K562 (cell line): ENCODE measurements at regions not wholly inside any gene's neighbourhood (a gene's known extent, or its start where the extent isn't known, plus 50 kb on each side); places are given as distances from the start of the nearest gene placed in this dataset.

Source experiments
- ATAC-seq: fragments of 200-7000 bp; cut with Tn5 transposase; 3 replicates; pipeline ENCODE4 v1.9.1; 2020; ENCODE audit warnings: moderate library complexity
- BruUV-seq: library from RNA; stranded (reverse); fragments of 400-500 nt; replicated peaks from 2 replicates; lab custom pipeline; 2021; lab: Mats Ljungman, UMichigan
- CTCF ChIA-PET: fragments of 300-600 bp; formaldehyde crosslinking; extraction: SDS; loops from one replicate; lab custom pipeline; 2021; ENCODE audit warnings: low intra/inter-chr PET ratio; lab: Yijun Ruan, JAX
- POLR2A ChIA-PET: fragments of 300-600, 350-650 bp; sonication (Branson Sonifier 250); formaldehyde crosslinking; extraction: SDS; loops from one replicate; lab custom pipeline; 2021; ENCODE audit warnings: antibody characterized with exemption, inconsistent platforms; lab: Yijun Ruan, JAX
- DNase-seq, 4 experiments: peaks; one replicate each; pipeline versions ENCODE4 v3.0.0 to v3.0.0-alpha.2; 2011 to 2018; ENCODE audit warnings: low spot score in 3 of 4, mixed read lengths in 3 of 4; ENCODE audit errors: extremely low read depth in 1 of 4
- FAIRE-seq: peaks from 2 replicates; lab custom pipeline; 2011; peaks lifted over from hg19 to GRCh38; lab: Jason Lieb, UNC
- H2AFZ ChIP-seq: 2 replicates; pipeline ENCODE4 v1.6.0; 2011; ENCODE audit warnings: low read depth, low read length, control low read depth, inconsistent platforms
- H3K27ac ChIP-seq: fragments of 200-600 bp; 3 replicates; pipeline ENCODE4 v1.8.0; 2011; ENCODE audit warnings: low read depth, mild to moderate bottlenecking, control low read depth, inconsistent platforms, low read length, moderate library complexity, mixed read lengths; ENCODE audit errors: extremely low read depth
- H3K27me3 ChIP-seq, 2 experiments: fragments of 300-600 bp in 1 of 2; 2 replicates in 1 of 2; 3 replicates in 1 of 2; pipeline versions ENCODE4 v1.6.0 to v1.8.0; 2011; ENCODE audit warnings: inconsistent platforms in 2 of 2, low read length in 2 of 2, mild to moderate bottlenecking in 1 of 2, mixed read lengths in 1 of 2, moderate library complexity in 1 of 2; ENCODE audit not compliant: control insufficient read depth in 2 of 2, insufficient read depth in 2 of 2
- H3K36me3 ChIP-seq: fragments of 300-600 bp; 3 replicates; pipeline ENCODE4 v1.8.0; 2011; ENCODE audit warnings: mild to moderate bottlenecking, low read length, inconsistent platforms; ENCODE audit not compliant: control insufficient read depth, insufficient read depth
- H3K4me1 ChIP-seq, 2 experiments: fragments of 200-600 bp in 1 of 2; replicated peaks in 1 of 2; 2 replicates in 1 of 2; 3 replicates in 1 of 2; pipeline versions ENCODE4 v1.5.1 to v1.8.0; 2011; ENCODE audit warnings: inconsistent platforms in 2 of 2, low read length in 2 of 2, mild to moderate bottlenecking in 1 of 2, mixed read lengths in 1 of 2, moderate library complexity in 1 of 2; ENCODE audit not compliant: control insufficient read depth in 2 of 2, insufficient read depth in 2 of 2
- H3K4me2 ChIP-seq: 2 replicates; pipeline ENCODE4 v1.6.1; 2011; ENCODE audit warnings: low read length, control low read depth, inconsistent platforms, mixed read lengths; ENCODE audit not compliant: insufficient read depth
- H3K4me3 ChIP-seq: fragments of 200-600 bp; sonication (generic), shearing (Covaris generic); 2 replicates; pipeline ENCODE4 v1.5.1; 2016; ENCODE audit warnings: control low read depth, inconsistent platforms
- H3K79me2 ChIP-seq: fragments of 200-600 bp; 3 replicates; pipeline ENCODE4 v1.8.0; 2011; ENCODE audit warnings: low read length, inconsistent platforms; ENCODE audit not compliant: control insufficient read depth, insufficient read depth
- H3K9ac ChIP-seq, 2 experiments: 2 replicates each; pipeline versions ENCODE4 v1.6.0 to v1.6.1; 2011; ENCODE audit warnings: low read depth in 2 of 2, low read length in 2 of 2, control low read depth in 1 of 2, inconsistent platforms in 1 of 2, mild to moderate bottlenecking in 1 of 2, mixed read lengths in 1 of 2; ENCODE audit not compliant: insufficient read depth in 1 of 2
- H3K9me1 ChIP-seq: one replicate; pipeline ENCODE4 v1.6.0; 2011; ENCODE audit warnings: inconsistent platforms, mild to moderate bottlenecking, low read length, moderate library complexity; ENCODE audit not compliant: control insufficient read depth, insufficient read depth
- H3K9me3 ChIP-seq: replicated peaks from 2 replicates; pipeline ENCODE4 v1.5.1; 2011; ENCODE audit warnings: low read depth, low read length, inconsistent platforms; ENCODE audit not compliant: control insufficient read depth, insufficient read depth
- H4K20me1 ChIP-seq: replicated peaks from 2 replicates; pipeline ENCODE4 v1.6.1; 2011; ENCODE audit warnings: low read length, inconsistent platforms, mixed read lengths; ENCODE audit not compliant: control insufficient read depth, insufficient read depth
- FOSL1 ChIP-seq: fragments of 200-800 bp; sonication (Bioruptor generic); conservative IDR thresholded peaks from 2 replicates; pipeline ENCODE4 v1.6.1; 2016; ENCODE audit warnings: missing genetic modification characterization, missing compliant biosample characterization
- FOXP1 ChIP-seq: sonication (generic); formaldehyde crosslinking; IDR thresholded peaks from 2 replicates; pipeline ENCODE4 v1.8.0; 2022; ENCODE audit warnings: mild to moderate bottlenecking, missing genetic modification reagents
- KDM5B ChIP-seq: fragments of 200-600 bp; sonication (generic); IDR thresholded peaks from 2 replicates; pipeline ENCODE4 v1.6.1; 2012; ENCODE audit warnings: low read depth, mild to moderate bottlenecking, moderate library complexity, low read length, control low read depth, inconsistent platforms; ENCODE audit not compliant: insufficient replicate concordance
- NEUROD1 ChIP-seq: fragments of 150-350 bp; IDR thresholded peaks from 2 replicates; pipeline ENCODE4 v1.6.1; 2014; ENCODE audit warnings: borderline replicate concordance, low read length, low read depth; ENCODE audit not compliant: partially characterized antibody
- NFRKB ChIP-seq: fragments of 450-650 bp; IDR thresholded peaks from 2 replicates; pipeline ENCODE4 v1.6.1; 2016; ENCODE audit warnings: low read depth
- NR3C1 ChIP-seq: sonication (generic); formaldehyde crosslinking; IDR thresholded peaks from 2 replicates; pipeline ENCODE4 v1.8.1; 2022; ENCODE audit warnings: missing genetic modification reagents
- RBM14 ChIP-seq: fragments of 200-400 bp; formaldehyde crosslinking; IDR thresholded peaks from 2 replicates; pipeline ENCODE4 v1.6.1; 2018; ENCODE audit warnings: low read depth, mild to moderate bottlenecking, low read length, moderate library complexity, borderline replicate concordance; ENCODE audit not compliant: insufficient read depth
- SAFB ChIP-seq: fragments of 200-400 bp; formaldehyde crosslinking; IDR thresholded peaks from 2 replicates; pipeline ENCODE4 v1.6.1; 2017; ENCODE audit warnings: low read depth, low read length, borderline replicate concordance
- ZNF143 ChIP-seq: sonication (generic); formaldehyde crosslinking; IDR thresholded peaks from 2 replicates; pipeline ENCODE4 v1.9.0; 2022; ENCODE audit warnings: mild to moderate bottlenecking, missing genetic modification reagents
- ZNF57 ChIP-seq: fragments of 450-650 bp; formaldehyde crosslinking; IDR thresholded peaks from 2 replicates; pipeline ENCODE4 v1.4.0; 2020; ENCODE audit warnings: mild to moderate bottlenecking, moderate library complexity
- ZSCAN32 ChIP-seq: fragments of 450-650 bp; formaldehyde crosslinking; IDR thresholded peaks from 2 replicates; pipeline ENCODE4 v1.4.0; 2020; ENCODE audit warnings: mild to moderate bottlenecking, moderate library complexity
- WGBS: fragments of 100-300 bp; shearing (Covaris generic); methylation state at CpG from one replicate; pipeline ENCODE4 v1.1.6; 2016; ENCODE audit warnings: low coverage, mixed read lengths; ENCODE audit not compliant: insufficient coverage; ENCODE audit errors: missing lambda C conversion rate; 5-methylcytosine and 5-hydroxymethylcytosine counted together
- in situ Hi-C: fragments of 300-500 bp; cut with MboI; formaldehyde crosslinking; loops from 4 replicates; pipeline ENCODE4 v1.15.0; 2018; ENCODE audit warnings: inconsistent platforms, mixed read lengths
- intact Hi-C: fragments of 100-400 bp; cut with micrococcal nuclease; formaldehyde crosslinking; loops from 2 replicates; pipeline ENCODE4 v1.14.2; 2022
- TF ChIP-seq, protein P1 (sequence below): sonication (generic); formaldehyde crosslinking; IDR thresholded peaks from 2 replicates; pipeline ENCODE4 v1.8.0; 2022; ENCODE audit warnings: mild to moderate bottlenecking, missing genetic modification reagents
- TF ChIP-seq, protein P2 (sequence below), 2 experiments: IDR thresholded peaks; 2 replicates each; pipeline ENCODE4 v1.6.1; 2012; ENCODE audit warnings: improper control_type of control experiment in 2 of 2, low read depth in 2 of 2, low read length in 2 of 2, borderline replicate concordance in 1 of 2
- TF ChIP-seq, protein P3 (sequence below): sonication (generic); formaldehyde crosslinking; IDR thresholded peaks from 2 replicates; pipeline ENCODE4 v1.9.0; 2022; ENCODE audit warnings: mild to moderate bottlenecking, missing genetic modification reagents
- TF ChIP-seq, protein P4 (sequence below): fragments of 200-800 bp; sonication (Bioruptor generic); IDR thresholded peaks from 2 replicates; pipeline ENCODE4 v1.6.1; 2017; ENCODE audit warnings: missing genetic modification characterization, missing compliant biosample characterization

DNA sequence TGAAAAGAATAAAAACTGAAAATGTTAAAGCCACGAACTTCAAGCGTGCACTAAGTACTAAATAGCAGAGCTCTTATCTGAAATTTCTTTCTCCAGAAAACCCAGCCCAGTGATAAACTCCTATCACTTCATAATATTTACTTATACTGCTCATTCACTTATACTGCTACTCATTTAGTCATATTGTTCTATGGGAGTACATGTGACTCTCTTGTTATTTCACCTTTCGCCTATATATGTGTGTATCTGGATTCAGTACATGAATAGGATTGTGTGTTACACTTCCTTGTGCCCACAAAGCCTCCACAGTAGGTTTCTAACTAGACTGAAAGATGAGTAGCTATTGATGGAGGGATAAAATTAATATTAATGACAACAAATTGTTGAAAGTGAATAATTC lies 526.8 kb upstream of the GRAMD2B start:
- no peak overlapping the region for H3K4me3 ChIP-seq
- FAIRE-seq (no peak), DNase-seq (no peak), ATAC-seq (no peak)
- no peaks in the 10 kb centered on the region for H3K9me3 ChIP-seq
- no peaks in the 10 kb centered on the region for H3K36me3 ChIP-seq
- H3K4me1 ChIP-seq: no peaks in the 10 kb centered on the region
- H3K9me1 ChIP-seq: no peaks in the 10 kb centered on the region
- no peak overlapping the region for H3K9ac ChIP-seq
- BruUV-seq: no TSS peak
- H4K20me1 ChIP-seq: no peaks in the 10 kb centered on the region
- ChIA-PET POLR2A (no interaction called here), CTCF (no interaction called here)
- H3K79me2 ChIP-seq: no peaks in the 10 kb centered on the region
- no peak overlapping the region for H3K4me2 ChIP-seq
- no peaks in the 10 kb centered on the region for H3K27me3 ChIP-seq
- WGBS: 0% methylated on average over 3 of the region's 3 CpGs
- H3K27ac ChIP-seq: no peak overlapping the region
- in situ Hi-C loops (no loop called here), intact Hi-C loops (no loop called here)
- no peak overlapping the region for H2AFZ ChIP-seq
- TF ChIP-seq ZNF143 (CRISPR knock-in tag): no peak
- TF ChIP-seq, protein P1, sequence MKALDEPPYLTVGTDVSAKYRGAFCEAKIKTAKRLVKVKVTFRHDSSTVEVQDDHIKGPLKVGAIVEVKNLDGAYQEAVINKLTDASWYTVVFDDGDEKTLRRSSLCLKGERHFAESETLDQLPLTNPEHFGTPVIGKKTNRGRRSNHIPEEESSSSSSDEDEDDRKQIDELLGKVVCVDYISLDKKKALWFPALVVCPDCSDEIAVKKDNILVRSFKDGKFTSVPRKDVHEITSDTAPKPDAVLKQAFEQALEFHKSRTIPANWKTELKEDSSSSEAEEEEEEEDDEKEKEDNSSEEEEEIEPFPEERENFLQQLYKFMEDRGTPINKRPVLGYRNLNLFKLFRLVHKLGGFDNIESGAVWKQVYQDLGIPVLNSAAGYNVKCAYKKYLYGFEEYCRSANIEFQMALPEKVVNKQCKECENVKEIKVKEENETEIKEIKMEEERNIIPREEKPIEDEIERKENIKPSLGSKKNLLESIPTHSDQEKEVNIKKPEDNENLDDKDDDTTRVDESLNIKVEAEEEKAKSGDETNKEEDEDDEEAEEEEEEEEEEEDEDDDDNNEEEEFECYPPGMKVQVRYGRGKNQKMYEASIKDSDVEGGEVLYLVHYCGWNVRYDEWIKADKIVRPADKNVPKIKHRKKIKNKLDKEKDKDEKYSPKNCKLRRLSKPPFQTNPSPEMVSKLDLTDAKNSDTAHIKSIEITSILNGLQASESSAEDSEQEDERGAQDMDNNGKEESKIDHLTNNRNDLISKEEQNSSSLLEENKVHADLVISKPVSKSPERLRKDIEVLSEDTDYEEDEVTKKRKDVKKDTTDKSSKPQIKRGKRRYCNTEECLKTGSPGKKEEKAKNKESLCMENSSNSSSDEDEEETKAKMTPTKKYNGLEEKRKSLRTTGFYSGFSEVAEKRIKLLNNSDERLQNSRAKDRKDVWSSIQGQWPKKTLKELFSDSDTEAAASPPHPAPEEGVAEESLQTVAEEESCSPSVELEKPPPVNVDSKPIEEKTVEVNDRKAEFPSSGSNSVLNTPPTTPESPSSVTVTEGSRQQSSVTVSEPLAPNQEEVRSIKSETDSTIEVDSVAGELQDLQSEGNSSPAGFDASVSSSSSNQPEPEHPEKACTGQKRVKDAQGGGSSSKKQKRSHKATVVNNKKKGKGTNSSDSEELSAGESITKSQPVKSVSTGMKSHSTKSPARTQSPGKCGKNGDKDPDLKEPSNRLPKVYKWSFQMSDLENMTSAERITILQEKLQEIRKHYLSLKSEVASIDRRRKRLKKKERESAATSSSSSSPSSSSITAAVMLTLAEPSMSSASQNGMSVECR: no peak
- no peak for TF ChIP-seq NFRKB
- no peak for TF ChIP-seq NR3C1 (CRISPR knock-in tag)
- TF ChIP-seq ZSCAN32 (CRISPR knock-in tag): no peak
- TF ChIP-seq KDM5B: no peak
- no peak for TF ChIP-seq RBM14
- TF ChIP-seq, protein P2, sequence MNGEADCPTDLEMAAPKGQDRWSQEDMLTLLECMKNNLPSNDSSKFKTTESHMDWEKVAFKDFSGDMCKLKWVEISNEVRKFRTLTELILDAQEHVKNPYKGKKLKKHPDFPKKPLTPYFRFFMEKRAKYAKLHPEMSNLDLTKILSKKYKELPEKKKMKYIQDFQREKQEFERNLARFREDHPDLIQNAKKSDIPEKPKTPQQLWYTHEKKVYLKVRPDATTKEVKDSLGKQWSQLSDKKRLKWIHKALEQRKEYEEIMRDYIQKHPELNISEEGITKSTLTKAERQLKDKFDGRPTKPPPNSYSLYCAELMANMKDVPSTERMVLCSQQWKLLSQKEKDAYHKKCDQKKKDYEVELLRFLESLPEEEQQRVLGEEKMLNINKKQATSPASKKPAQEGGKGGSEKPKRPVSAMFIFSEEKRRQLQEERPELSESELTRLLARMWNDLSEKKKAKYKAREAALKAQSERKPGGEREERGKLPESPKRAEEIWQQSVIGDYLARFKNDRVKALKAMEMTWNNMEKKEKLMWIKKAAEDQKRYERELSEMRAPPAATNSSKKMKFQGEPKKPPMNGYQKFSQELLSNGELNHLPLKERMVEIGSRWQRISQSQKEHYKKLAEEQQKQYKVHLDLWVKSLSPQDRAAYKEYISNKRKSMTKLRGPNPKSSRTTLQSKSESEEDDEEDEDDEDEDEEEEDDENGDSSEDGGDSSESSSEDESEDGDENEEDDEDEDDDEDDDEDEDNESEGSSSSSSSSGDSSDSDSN (IDR thresholded peaks at IDR 0.05; ENCODE audit: borderline replicate concordance in 1 of 2, low read depth in 2 of 2, low read length in 2 of 2): no peak
- TF ChIP-seq, protein P3, sequence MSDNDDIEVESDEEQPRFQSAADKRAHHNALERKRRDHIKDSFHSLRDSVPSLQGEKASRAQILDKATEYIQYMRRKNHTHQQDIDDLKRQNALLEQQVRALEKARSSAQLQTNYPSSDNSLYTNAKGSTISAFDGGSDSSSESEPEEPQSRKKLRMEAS (CRISPR knock-in tag): no peak
- no peak for TF ChIP-seq SAFB
- no peak for TF ChIP-seq NEUROD1
- TF ChIP-seq ZNF57 (CRISPR knock-in tag): no peak
- no peak for TF ChIP-seq FOXP1
- TF ChIP-seq, protein P4, sequence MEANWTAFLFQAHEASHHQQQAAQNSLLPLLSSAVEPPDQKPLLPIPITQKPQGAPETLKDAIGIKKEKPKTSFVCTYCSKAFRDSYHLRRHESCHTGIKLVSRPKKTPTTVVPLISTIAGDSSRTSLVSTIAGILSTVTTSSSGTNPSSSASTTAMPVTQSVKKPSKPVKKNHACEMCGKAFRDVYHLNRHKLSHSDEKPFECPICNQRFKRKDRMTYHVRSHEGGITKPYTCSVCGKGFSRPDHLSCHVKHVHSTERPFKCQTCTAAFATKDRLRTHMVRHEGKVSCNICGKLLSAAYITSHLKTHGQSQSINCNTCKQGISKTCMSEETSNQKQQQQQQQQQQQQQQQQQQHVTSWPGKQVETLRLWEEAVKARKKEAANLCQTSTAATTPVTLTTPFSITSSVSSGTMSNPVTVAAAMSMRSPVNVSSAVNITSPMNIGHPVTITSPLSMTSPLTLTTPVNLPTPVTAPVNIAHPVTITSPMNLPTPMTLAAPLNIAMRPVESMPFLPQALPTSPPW (CRISPR knock-in tag): no peak
- TF ChIP-seq FOSL1 (tag): no peak
